HG03342 (cell line): ENCODE measurements at regions not wholly inside any gene's neighbourhood (a gene's known extent, or its start where the extent isn't known, plus 50 kb on each side); places are given as distances from the start of the nearest gene placed in this dataset.
A peak's percentile ranks its signal among the peaks of the same experiment; 100 is the strongest.
"Not testable (repeated sequence)": the region's sequence is repeated elsewhere in the genome, so short reads cannot be mapped to it uniquely, and the experiment has no call there.

Experiments used
- ATAC-seq: cut with Tn5 transposase; IDR thresholded peaks from one replicate; pipeline ENCODE4 v1.9.1; 2021; ENCODE audit warnings: mild to moderate bottlenecking, moderate library complexity; ENCODE audit not compliant: unreplicated experiment

DNA sequence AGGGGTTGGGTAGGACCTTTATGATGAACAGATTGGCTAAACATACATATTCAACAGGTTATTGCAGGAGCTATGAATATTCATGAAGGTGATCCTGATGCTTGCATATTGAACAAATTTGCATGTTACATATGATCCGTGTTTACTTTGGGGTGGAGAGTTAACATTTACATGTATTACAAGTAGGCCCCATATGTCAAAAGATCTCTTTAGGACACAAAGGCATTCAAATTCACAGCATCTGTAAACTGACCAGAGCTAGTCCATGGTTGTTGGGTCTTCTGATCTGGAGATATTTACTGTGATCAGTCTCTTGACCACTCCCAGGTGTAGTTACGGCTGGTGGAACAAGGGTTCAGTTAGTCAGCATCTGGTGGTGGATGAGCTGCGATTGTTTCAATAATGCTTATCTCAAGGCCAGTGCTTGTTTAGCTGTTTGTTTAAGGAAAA lies 80.4 kb downstream of the PMAIP1 start:
- ATAC-seq, result no peak

DNA sequence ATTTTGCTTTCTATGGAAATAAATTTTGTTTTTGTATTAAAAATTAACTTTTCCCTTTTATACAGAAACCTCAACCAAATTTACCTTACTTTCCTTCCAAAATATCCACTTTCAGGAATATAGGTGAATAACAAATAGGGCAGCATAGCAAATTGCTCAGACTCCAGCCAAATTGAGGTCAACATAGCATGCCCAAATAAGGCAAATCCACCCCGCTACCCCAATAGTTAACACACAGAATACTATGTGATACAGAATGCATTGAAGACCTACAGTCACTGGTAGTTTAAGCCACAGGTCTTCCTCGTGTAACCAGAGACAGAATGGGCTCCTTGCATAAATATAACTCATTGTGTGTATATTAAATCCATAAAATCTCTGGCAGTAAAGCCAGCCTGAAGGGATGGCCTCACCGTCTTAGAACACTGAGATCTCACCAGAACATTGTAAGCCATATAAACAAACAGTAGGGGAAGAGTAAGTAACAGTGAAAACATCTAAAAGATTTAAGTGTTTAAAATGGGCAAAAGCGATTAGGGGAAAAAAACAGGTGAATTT lies 72.2 kb downstream of the PMAIP1 start:
- no peak for ATAC-seq

DNA sequence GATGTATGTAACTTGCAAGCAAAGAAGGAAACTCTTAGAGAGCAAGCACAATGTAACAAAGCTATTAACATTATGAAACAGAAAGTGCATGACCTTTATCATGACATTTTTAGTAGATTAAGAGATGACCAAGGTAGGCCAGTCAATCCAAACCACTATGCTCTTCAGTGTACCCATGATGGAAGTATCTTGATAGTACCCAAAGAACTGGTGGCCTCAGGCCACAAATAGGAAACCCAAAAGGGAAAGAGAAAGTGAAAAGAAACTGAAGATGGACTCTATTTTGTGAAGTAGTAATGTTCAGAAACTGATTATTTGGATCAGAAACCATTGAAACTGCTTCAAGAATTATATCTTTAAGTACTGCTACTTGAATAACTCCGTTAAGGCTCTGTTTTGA lies 71.3 kb downstream of the PMAIP1 start:
- ATAC-seq, result peak; percentile 73

DNA sequence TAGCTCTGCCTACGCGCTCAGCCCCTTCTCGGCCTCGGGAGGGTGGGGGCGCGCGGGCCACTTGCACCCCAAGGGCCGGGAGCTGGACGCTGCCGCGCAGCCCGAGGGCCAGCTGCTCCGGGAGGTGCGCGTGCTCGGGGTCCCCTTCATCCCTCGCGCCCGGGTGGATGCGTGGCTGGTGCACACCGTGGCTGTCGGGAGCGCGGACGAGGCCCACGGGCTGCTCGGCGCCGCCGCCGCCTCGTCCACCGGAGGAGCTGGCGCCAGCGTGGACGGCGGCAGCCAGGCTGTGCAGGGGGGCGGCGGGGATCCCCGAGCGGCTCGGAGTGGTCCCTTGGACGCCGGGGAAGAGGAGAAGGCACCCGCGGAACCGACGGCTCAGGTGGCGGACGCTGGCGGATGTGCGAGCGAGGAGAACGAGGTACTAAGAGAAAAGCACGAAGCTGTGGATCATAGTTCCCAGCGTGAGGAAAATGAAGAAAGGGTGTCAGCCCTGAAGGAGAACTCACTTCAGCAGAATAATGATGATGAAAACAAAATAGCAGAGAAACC lies 69.8 kb downstream of the PMAIP1 start:
- ATAC-seq, result not testable (repeated sequence)

DNA sequence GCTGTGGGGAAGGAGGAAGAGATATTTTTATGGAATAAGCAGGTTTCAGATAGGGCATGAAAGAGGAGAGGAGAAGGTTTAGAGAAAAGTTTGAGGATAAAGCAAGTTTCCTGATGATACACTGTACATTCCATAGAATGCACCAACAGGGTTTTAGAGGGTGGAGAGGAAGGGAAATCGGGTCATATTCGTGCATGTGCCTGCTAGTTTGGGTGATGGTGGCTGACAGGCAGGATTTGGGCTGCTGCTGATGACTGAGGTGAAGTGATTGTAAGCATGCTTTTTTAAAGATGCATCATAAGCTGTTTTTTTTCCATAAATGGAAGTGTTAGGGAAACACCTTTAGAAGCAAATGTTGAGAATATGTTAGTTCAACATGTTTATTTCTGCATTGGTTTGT lies 68.8 kb downstream of the PMAIP1 start:
- ATAC-seq, result no peak

DNA sequence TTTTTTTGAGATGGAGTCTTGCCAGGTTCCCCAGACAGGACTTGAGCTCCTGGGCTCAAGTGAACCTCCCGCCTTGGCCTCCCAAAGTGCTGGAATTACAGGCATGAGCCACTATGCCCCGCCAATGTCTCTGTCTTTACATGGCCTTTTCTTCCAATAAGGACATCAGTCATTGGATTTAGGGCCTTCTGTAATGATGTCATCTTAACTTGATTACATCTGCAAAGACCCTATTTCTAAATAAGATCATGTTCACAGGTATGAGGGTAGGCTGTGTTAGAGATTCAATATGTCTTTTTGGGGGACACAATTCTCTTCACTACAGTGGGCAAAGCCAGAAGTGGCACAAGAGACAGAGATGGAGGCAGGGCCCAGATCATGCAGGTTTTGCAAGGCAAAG lies 68.1 kb downstream of the PMAIP1 start:
- no peak for ATAC-seq

- no peak for ATAC-seq
Measured at GRCh38 chr18:59966913-59967312, 67.1 kb downstream of the PMAIP1 start.

DNA sequence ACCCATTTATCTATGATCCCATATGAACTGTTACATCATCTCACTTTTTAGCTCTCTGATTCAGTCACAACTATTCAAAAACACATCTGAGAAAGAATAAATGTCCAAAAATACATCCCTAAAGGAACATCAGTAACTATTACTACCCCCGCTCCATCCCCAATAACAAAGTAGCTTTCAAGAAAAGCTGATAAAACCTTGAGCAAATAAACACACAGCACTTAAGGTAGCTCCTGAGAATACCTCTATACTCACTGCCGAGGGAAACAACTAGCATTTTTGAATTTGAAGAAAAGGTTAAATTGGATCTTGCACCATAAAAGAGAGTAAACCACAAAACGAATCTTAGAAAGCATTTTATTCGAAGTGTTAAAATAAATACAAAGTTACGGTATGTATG lies 63.4 kb downstream of the PMAIP1 start:
- no peak for ATAC-seq

DNA sequence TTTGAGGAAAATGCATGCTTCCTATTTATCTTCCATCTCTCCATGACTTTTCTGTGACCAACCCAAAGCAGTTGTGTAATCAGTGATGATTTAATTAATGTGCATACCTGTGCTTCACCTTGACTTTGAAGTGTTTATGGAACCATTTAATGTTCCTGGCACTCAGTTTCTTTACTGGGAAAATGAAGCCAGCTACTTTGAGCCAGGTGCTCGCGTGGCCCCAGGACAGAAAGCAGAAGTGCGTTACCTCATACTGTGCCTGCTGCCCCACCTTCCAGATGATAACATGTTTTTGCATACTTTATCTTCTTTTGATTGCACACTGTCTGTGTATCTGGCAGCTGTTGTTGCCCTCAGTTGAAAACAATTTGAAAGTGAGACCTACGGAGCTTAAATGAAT lies 61.3 kb downstream of the PMAIP1 start:
- ATAC-seq, result peak; percentile 79

GRCh38 chr18:59960272-59960671 lies 60.5 kb downstream of the PMAIP1 start:
- no peak for ATAC-seq

DNA sequence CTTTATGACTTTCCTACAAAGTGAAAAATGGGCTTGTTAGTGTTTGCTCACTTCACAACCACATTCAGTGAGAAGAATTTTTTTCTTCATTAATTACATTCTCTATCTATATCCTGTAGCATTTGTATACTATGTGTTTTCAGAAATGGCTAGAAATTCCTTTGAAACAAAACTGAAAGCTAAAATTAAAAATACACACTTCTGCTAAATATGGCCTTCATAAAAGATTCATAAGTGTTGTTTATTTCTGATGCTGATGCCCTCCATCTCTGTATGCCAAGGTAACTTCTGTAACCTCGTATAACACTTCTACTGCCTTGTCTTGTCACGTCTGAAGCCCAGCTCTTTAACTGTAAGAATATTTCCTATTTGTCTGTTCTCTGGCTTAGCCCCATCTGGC lies 59.8 kb downstream of the PMAIP1 start:
- no peak for ATAC-seq

DNA sequence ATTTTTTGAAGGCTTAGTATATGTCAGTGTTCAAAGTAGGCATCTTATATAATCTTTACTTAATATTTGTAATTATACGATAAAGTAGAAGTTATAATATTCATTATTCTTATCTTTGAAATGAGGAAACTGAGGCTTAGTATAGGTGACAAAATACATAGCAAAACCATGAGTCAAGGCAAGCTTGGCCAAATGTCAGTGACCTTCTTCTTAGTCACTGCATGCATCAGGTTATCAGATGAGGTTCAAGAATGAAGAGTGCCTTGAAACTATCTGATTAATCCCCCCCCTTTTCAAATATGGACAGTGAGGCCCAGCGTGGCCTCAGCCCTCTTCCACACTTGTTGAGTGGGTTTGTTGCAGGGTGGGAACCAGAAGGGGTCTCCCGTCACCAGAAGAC lies 59.3 kb downstream of the PMAIP1 start:
- no peak for ATAC-seq

- ATAC-seq, result no peak
Measured at GRCh38 chr18:59957957-59958356, 58.2 kb downstream of the PMAIP1 start.

- ATAC-seq, result no peak
Measured at GRCh38 chr18:59954755-59955156, 55.0 kb downstream of the PMAIP1 start.

- no peak for ATAC-seq
Measured at GRCh38 chr18:59954241-59954640, 54.4 kb downstream of the PMAIP1 start.
